MCF 10A (cell line): ENCODE measurements at regions not wholly inside any gene's neighbourhood (a gene's known extent, or its start where the extent isn't known, plus 50 kb on each side); places are given as distances from the start of the nearest gene placed in this dataset.
"Not testable (repeated sequence)": the region's sequence is repeated elsewhere in the genome, so short reads cannot be mapped to it uniquely, and the experiment has no call there.

Experiments used
- BruUV-seq: library from RNA; stranded (reverse); fragments of 400-500 nt; replicated peaks from 2 replicates; lab custom pipeline; 2021; lab: Mats Ljungman, UMichigan
- CTCF ChIA-PET: fragments of 300-600 bp; sonication (Branson Sonifier 250); formaldehyde crosslinking; extraction: SDS; loops from one replicate; lab custom pipeline; 2021; ENCODE audit warnings: antibody characterized with exemption, inconsistent platforms; lab: Yijun Ruan, JAX
- POLR2A ChIA-PET: fragments of 300-600, 350-650 bp; sonication (Branson Sonifier 250); formaldehyde crosslinking; extraction: SDS; loops from one replicate; lab custom pipeline; 2020; ENCODE audit warnings: antibody characterized with exemption, inconsistent platforms; lab: Yijun Ruan, JAX
- DNase-seq: peaks from one replicate; pipeline ENCODE4 v3.0.0-alpha.2; 2018; ENCODE audit not compliant: unreplicated experiment
- H3K27ac Mint-ChIP-seq: one replicate; pipeline ENCODE4 v1.8.0; 2022; ENCODE audit warnings: mild to moderate bottlenecking, low read depth, mixed read lengths; ENCODE audit not compliant: unreplicated experiment
- H3K27me3 Mint-ChIP-seq: one replicate; pipeline ENCODE4 v1.8.0; 2022; ENCODE audit warnings: mixed read lengths; ENCODE audit not compliant: insufficient read depth, unreplicated experiment
- H3K36me3 Mint-ChIP-seq: one replicate; pipeline ENCODE4 v1.8.0; 2022; ENCODE audit warnings: mild to moderate bottlenecking, moderate library complexity, mixed read lengths; ENCODE audit not compliant: insufficient read depth, unreplicated experiment
- H3K4me1 Mint-ChIP-seq: one replicate; pipeline ENCODE4 v1.8.0; 2022; ENCODE audit warnings: mixed read lengths; ENCODE audit not compliant: insufficient read depth, unreplicated experiment
- H3K4me3 Mint-ChIP-seq: one replicate; pipeline ENCODE4 v1.8.0; 2022; ENCODE audit warnings: mild to moderate bottlenecking, moderate library complexity, mixed read lengths; ENCODE audit not compliant: unreplicated experiment
- H3K9me3 Mint-ChIP-seq: one replicate; pipeline ENCODE4 v1.8.0; 2022; ENCODE audit warnings: mixed read lengths; ENCODE audit not compliant: unreplicated experiment
- CTCF ChIP-seq: fragments of 200-600 bp; IDR thresholded peaks from one replicate; pipeline ENCODE4 v1.8.0; 2022; ENCODE audit warnings: antibody characterized with exemption, mild to moderate bottlenecking; ENCODE audit not compliant: unreplicated experiment
- intact Hi-C: fragments of 100-400 bp; cut with micrococcal nuclease; formaldehyde crosslinking; loops from 2 replicates; pipeline ENCODE4 v1.14.1; 2022

GRCh38 chr3:187888701-187889100, 143.4 kb upstream of the BCL6 start:
- no peak overlapping the region for H3K27ac Mint-ChIP-seq
- TF ChIP-seq CTCF, result no peak
- peaks cover 7% of the 10 kb centered on the region for H3K4me1 Mint-ChIP-seq
- H3K4me3 Mint-ChIP-seq, result no peak overlapping the region
- H3K27me3 Mint-ChIP-seq, result no peaks in the 10 kb centered on the region
- BruUV-seq, result no TSS peak
- no peaks in the 10 kb centered on the region for H3K9me3 Mint-ChIP-seq
- CTCF ChIA-PET, result interaction anchor here (0.8 kb wide), 1 partner anchor 10 kb away, joined by 3 read pairs; no protein-coding TSS in a partner anchor
- POLR2A ChIA-PET, result no interaction called here
- no peaks in the 10 kb centered on the region for H3K36me3 Mint-ChIP-seq
- DNase-seq, result no peak
- intact Hi-C loops, result no loop called here

- intact Hi-C loops, result no loop called here
- TF ChIP-seq CTCF, result no peak
- ChIA-PET POLR2A (no interaction called here), CTCF (interaction anchor here (0.9 kb wide), 1 partner anchor 29 kb away, joined by 3 read pairs; no protein-coding TSS in a partner anchor)
- Mint-ChIP-seq H3K4me3 (no peak overlapping the region), H3K27me3 (no peaks in the 10 kb centered on the region), H3K9me3 (no peaks in the 10 kb centered on the region), H3K4me1 (peaks cover 7% of the 10 kb centered on the region), H3K36me3 (no peaks in the 10 kb centered on the region), H3K27ac (no peak overlapping the region)
- no TSS peak for BruUV-seq
- no peak for DNase-seq
Observed at GRCh38 chr3:187889106-187889505, 143.8 kb upstream of the BCL6 start.

GRCh38 chr3:187889601-187890404, 144.5 kb upstream of the BCL6 start:
- Mint-ChIP-seq H3K27ac (no peak overlapping the region), H3K9me3 (no peaks in the 10 kb centered on the region), H3K27me3 (no peaks in the 10 kb centered on the region), H3K4me1 (peaks cover 7% of the 10 kb centered on the region), H3K4me3 (no peak overlapping the region), H3K36me3 (no peaks in the 10 kb centered on the region)
- ChIA-PET POLR2A (no interaction called here), CTCF (interaction anchor here (0.9 kb wide), 1 partner anchor 28 kb away, joined by 3 read pairs; no protein-coding TSS in a partner anchor)
- intact Hi-C loops, result no loop called here
- DNase-seq, result no peak
- BruUV-seq, result no TSS peak
- TF ChIP-seq CTCF, result no peak

- intact Hi-C loops, DNase-seq, CTCF ChIA-PET, H3K27me3 Mint-ChIP-seq, POLR2A ChIA-PET, H3K4me3 Mint-ChIP-seq, BruUV-seq, H3K36me3 Mint-ChIP-seq, H3K4me1 Mint-ChIP-seq, H3K9me3 Mint-ChIP-seq, H3K27ac Mint-ChIP-seq: not testable (repeated sequence)
Observed at GRCh38 chr3:187890405-187890752, 145.1 kb upstream of the BCL6 start.
